ENCODE measurements at regions not wholly inside any gene's neighbourhood (a gene's known extent, or its start where the extent isn't known, plus 50 kb on each side); places are given as distances from the start of the nearest gene placed in this dataset.

- no peak for DNase-seq (ENCODE audit: low spot score)
Observed at GRCh38 chr6:1482381-1483166, 93.2 kb downstream of the FOXF2 start.

- DNase-seq (ENCODE audit: low spot score): peak; percentile 79
Observed at GRCh38 chr6:1485678-1486077, 96.3 kb downstream of the FOXF2 start.

GRCh38 chr6:1486387-1486786 lies 97.0 kb downstream of the FOXF2 start:
- no peak for DNase-seq (ENCODE audit: low spot score)

- DNase-seq (ENCODE audit: low spot score): no peak
Observed at GRCh38 chr6:1487239-1487638, 97.9 kb downstream of the FOXF2 start.

- DNase-seq (ENCODE audit: low spot score): no peak
Observed at GRCh38 chr6:1491025-1491424, 101.6 kb downstream of the FOXF2 start.

- no peak for DNase-seq (ENCODE audit: low spot score)
Observed at GRCh38 chr6:1491591-1492319, 102.4 kb downstream of the FOXF2 start.

GRCh38 chr6:1494671-1495070 lies 105.3 kb downstream of the FOXF2 start:
- DNase-seq (ENCODE audit: low spot score): no peak

- DNase-seq (ENCODE audit: low spot score): no peak
Observed at GRCh38 chr6:1495344-1495743, 106.0 kb downstream of the FOXF2 start.

- DNase-seq (ENCODE audit: low spot score): no peak
Observed at GRCh38 chr6:1496092-1496491, 106.7 kb downstream of the FOXF2 start.

- no peak for DNase-seq (ENCODE audit: low spot score)
Observed at GRCh38 chr6:1496836-1497760, 107.7 kb downstream of the FOXF2 start.

- no peak for DNase-seq (ENCODE audit: low spot score)
Observed at GRCh38 chr6:1497761-1498105, 108.4 kb downstream of the FOXF2 start.

GRCh38 chr6:1498491-1499113 lies 109.2 kb downstream of the FOXF2 start:
- DNase-seq (ENCODE audit: low spot score): no peak

- DNase-seq (ENCODE audit: low spot score): no peak
Observed at GRCh38 chr6:1499777-1500176, 109.9 kb upstream of the FOXC1 start.

GRCh38 chr6:1500913-1501312 lies 108.8 kb upstream of the FOXC1 start:
- no peak for DNase-seq (ENCODE audit: low spot score)

GRCh38 chr6:1502041-1502440 lies 107.7 kb upstream of the FOXC1 start:
- DNase-seq (ENCODE audit: low spot score): peak; percentile 39

GRCh38 chr6:1503811-1504210 lies 105.9 kb upstream of the FOXC1 start:
- no peak for DNase-seq (ENCODE audit: low spot score)

GRCh38 chr6:1504465-1504864 lies 105.2 kb upstream of the FOXC1 start:
- DNase-seq (ENCODE audit: low spot score): no peak

GRCh38 chr6:1507251-1507650 lies 102.5 kb upstream of the FOXC1 start:
- DNase-seq (ENCODE audit: low spot score): no peak

GRCh38 chr6:1509241-1509640 lies 100.5 kb upstream of the FOXC1 start:
- no peak for DNase-seq (ENCODE audit: low spot score)

- DNase-seq (ENCODE audit: low spot score): no peak
Observed at GRCh38 chr6:1510239-1510638, 99.5 kb upstream of the FOXC1 start.

- DNase-seq (ENCODE audit: low spot score): no peak
Observed at GRCh38 chr6:1513215-1513780, 96.4 kb upstream of the FOXC1 start.

- DNase-seq (ENCODE audit: low spot score): no peak
Observed at GRCh38 chr6:1514078-1514477, 95.6 kb upstream of the FOXC1 start.

Data from AG08396 (cell line).